SK-N-SH (cell line): ENCODE measurements at regions not wholly inside any gene's neighbourhood (a gene's known extent, or its start where the extent isn't known, plus 50 kb on each side); places are given as distances from the start of the nearest gene placed in this dataset.

Experiments
- CTCF ChIP-seq: fragments of 200-600 bp; sonication (generic); IDR thresholded peaks from 2 replicates; pipeline ENCODE4 v1.6.1; 2017; ENCODE audit warnings: antibody characterized with exemption, mild to moderate bottlenecking, moderate library complexity
- EZH2phosphoT487 ChIP-seq: fragments of 200-600 bp; sonication (generic); IDR thresholded peaks from 2 replicates; pipeline ENCODE4 v1.6.1; 2017; ENCODE audit warnings: low read depth, mixed run types, mild to moderate bottlenecking, antibody characterized with exemption, moderate library complexity, borderline replicate concordance
- FOXM1 ChIP-seq: IDR thresholded peaks from 2 replicates; pipeline ENCODE4 v1.4.0; 2012; ENCODE audit warnings: low read depth, mild to moderate bottlenecking
- JUND ChIP-seq: IDR thresholded peaks from 2 replicates; pipeline ENCODE4 v1.4.0; 2012
- MEF2A ChIP-seq: IDR thresholded peaks from 2 replicates; pipeline ENCODE4 v1.4.0; 2012; ENCODE audit warnings: low read depth, borderline replicate concordance
- NFIC ChIP-seq: IDR thresholded peaks from 2 replicates; pipeline ENCODE4 v1.4.0; 2012; ENCODE audit warnings: borderline replicate concordance
- RAD21 ChIP-seq: IDR thresholded peaks from 2 replicates; pipeline ENCODE4 v1.6.1; 2012; ENCODE audit warnings: mild to moderate bottlenecking, low read length
- RCOR1 ChIP-seq: fragments of 150-350 bp; IDR thresholded peaks from 2 replicates; pipeline ENCODE4 v1.6.1; 2017; ENCODE audit warnings: antibody characterized with exemption, low read length
- TEAD4 ChIP-seq: IDR thresholded peaks from 2 replicates; pipeline ENCODE4 v1.4.0; 2012; ENCODE audit warnings: mild to moderate bottlenecking, borderline replicate concordance; ENCODE audit not compliant: insufficient read depth
- USF2 ChIP-seq: fragments of 150-350 bp; IDR thresholded peaks from 2 replicates; pipeline ENCODE4 v1.6.1; 2017; ENCODE audit warnings: antibody characterized with exemption, low read length, low read depth, borderline replicate concordance
- ZBTB33 ChIP-seq: IDR thresholded peaks from 2 replicates; pipeline ENCODE4 v1.4.0; 2012; ENCODE audit warnings: low read depth, borderline replicate concordance
- TF ChIP-seq, protein P1 (sequence below): IDR thresholded peaks from 2 replicates; pipeline ENCODE4 v1.4.0; 2012; ENCODE audit warnings: low read depth

- TF ChIP-seq CTCF = no peak
- TF ChIP-seq RCOR1 = no peak
- no peak for TF ChIP-seq TEAD4
- no peak for TF ChIP-seq NFIC
- TF ChIP-seq ZBTB33 = no peak
- no peak for TF ChIP-seq EZH2phosphoT487
- TF ChIP-seq MEF2A = no peak
- TF ChIP-seq JUND = no peak
- TF ChIP-seq RAD21 = no peak
- TF ChIP-seq, protein P1, sequence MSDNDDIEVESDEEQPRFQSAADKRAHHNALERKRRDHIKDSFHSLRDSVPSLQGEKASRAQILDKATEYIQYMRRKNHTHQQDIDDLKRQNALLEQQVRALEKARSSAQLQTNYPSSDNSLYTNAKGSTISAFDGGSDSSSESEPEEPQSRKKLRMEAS = no peak
- TF ChIP-seq FOXM1 = no peak
- TF ChIP-seq USF2 = no peak
Observed at GRCh38 chr22:48161298-48161697, 1398.8 kb downstream of the TBC1D22A start.
